Natural killer cell (primary cell): ENCODE measurements at regions not wholly inside any gene's neighbourhood (a gene's known extent, or its start where the extent isn't known, plus 50 kb on each side); places are given as distances from the start of the nearest gene placed in this dataset.
"Not testable (repeated sequence)": the region's sequence is repeated elsewhere in the genome, so short reads cannot be mapped to it uniquely, and the experiment has no call there.

Experiments
- ATAC-seq, 3 donors: fragments of 150-1000 bp in 2 of 3; fragments of 200-7000 bp in 1 of 3; cut with Tn5 transposase; 1 replicate in 1 of 3; 2 replicates in 2 of 3; pipeline ENCODE4 v1.10.0; 2021; ENCODE audit warnings: mild to moderate bottlenecking in 2 of 3, moderate library complexity in 2 of 3
- DNase-seq, 2 donors: peaks; one replicate each; pipeline versions ENCODE4 v3.0.0 to v3.0.0-alpha.2; 2013 to 2021; ENCODE audit warnings: mixed read lengths in 1 of 2
- H3K27ac ChIP-seq: one replicate; pipeline ENCODE4 v1.5.1; 2013; ENCODE audit warnings: mild to moderate bottlenecking, low read length
- H3K27me3 ChIP-seq: one replicate; pipeline ENCODE4 v1.6.1; 2013; ENCODE audit warnings: low read length; ENCODE audit not compliant: control insufficient read depth, insufficient read depth
- H3K36me3 ChIP-seq: one replicate; pipeline ENCODE4 v1.6.1; 2013; ENCODE audit warnings: low read length; ENCODE audit not compliant: control insufficient read depth, insufficient read depth
- H3K4me1 ChIP-seq: one replicate; pipeline ENCODE4 v1.6.1; 2013; ENCODE audit warnings: low read length; ENCODE audit not compliant: control insufficient read depth, insufficient read depth
- H3K4me3 ChIP-seq: one replicate; pipeline ENCODE4 v1.5.1; 2013; ENCODE audit warnings: low read length
- H3K9me3 ChIP-seq: one replicate; pipeline ENCODE4 v1.6.1; 2013; ENCODE audit warnings: low read length; ENCODE audit not compliant: control insufficient read depth, insufficient read depth
- H3K27ac Mint-ChIP-seq, 2 donors: one replicate each; pipeline ENCODE4 v1.8.0; 2022; ENCODE audit warnings: mild to moderate bottlenecking in 2 of 2, mixed read lengths in 2 of 2, moderate library complexity in 1 of 2
- H3K27me3 Mint-ChIP-seq, 2 donors: one replicate each; pipeline ENCODE4 v1.8.0; 2022; ENCODE audit warnings: low read depth in 2 of 2, mixed read lengths in 2 of 2
- H3K36me3 Mint-ChIP-seq: one replicate; pipeline ENCODE4 v1.8.0; 2022; ENCODE audit warnings: mixed read lengths
- H3K4me1 Mint-ChIP-seq, 2 donors: one replicate each; pipeline ENCODE4 v1.8.0; 2022; ENCODE audit warnings: mixed read lengths in 2 of 2
- H3K4me3 Mint-ChIP-seq: one replicate; pipeline ENCODE4 v1.8.0; 2022; ENCODE audit warnings: mild to moderate bottlenecking, moderate library complexity, mixed read lengths
- H3K9me3 Mint-ChIP-seq, 2 donors: one replicate each; pipeline ENCODE4 v1.8.0; 2022; ENCODE audit warnings: mixed read lengths in 2 of 2
- WGBS: methylation state at CpG from one replicate; pipeline ENCODE4 v1.1.7; 2013; ENCODE audit warnings: missing lambda C conversion rate; ENCODE audit not compliant: insufficient coverage; 5-methylcytosine and 5-hydroxymethylcytosine counted together
- intact Hi-C: fragments of 100-400 bp; cut with micrococcal nuclease; formaldehyde crosslinking; loops from one replicate; pipeline ENCODE4 v1.14.2; 2022
- TF ChIP-seq, protein P1 (sequence below): fragments of 200-600 bp; IDR thresholded peaks from one replicate; pipeline ENCODE4 v1.8.0; 2022; ENCODE audit warnings: antibody characterized with exemption

DNA sequence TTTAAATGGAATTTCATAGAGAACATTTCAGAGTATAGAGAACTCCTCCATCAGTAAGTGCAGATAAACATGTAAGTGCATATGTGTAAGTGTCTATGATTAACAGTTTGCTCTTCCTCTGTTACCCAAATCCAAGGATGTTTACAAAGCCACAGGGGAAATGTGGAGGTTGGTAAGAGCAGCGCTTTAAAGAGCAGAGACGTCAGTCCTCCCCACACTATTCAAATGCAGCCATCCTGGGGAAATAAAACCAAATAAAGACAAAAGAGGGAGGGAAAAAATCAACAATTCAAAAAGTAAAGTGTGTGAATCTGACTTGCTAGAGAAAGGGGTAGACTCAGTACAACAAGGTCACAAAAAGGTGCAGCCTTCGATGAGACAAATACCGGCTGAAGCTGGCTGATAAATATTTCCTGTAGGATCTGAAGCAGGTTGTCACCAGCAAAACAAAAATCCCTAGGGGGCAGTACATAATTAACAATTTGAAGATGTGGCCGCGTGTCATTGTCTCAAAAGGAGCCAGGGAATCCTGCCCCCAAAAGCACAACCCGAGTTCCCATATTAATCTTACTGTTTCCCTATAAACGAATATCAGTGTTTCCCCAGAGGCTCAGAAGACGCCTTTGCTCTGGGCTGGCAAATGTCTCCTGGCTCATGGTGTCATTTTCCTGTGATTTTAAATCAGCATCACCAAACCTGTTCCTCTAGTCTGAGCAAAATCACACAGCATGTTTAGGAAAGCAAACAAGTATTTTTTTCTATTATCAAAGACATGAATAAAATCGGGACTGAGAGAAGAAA is 216.5 kb downstream of the CDCA7 start:
- Histone ChIP-seq H3K27ac (no peak overlapping the region), H3K4me1 (no peaks in the 10 kb centered on the region), H3K36me3 (no peaks in the 10 kb centered on the region), H3K27me3 (no peaks in the 10 kb centered on the region), H3K4me3 (no peak overlapping the region), H3K9me3 (no peaks in the 10 kb centered on the region)
- DNase-seq (peak in 1 of 2 donors; percentile 3), ATAC-seq (no peak)
- Mint-ChIP-seq H3K9me3 (peaks cover 0 to 3% of the 10 kb centered on the region in 2 donors), H3K4me3 (no peak overlapping the region), H3K36me3 (no peaks in the 10 kb centered on the region), H3K4me1 (peaks cover 5 to 6% of the 10 kb centered on the region in 2 donors), H3K27ac (no peak overlapping the region), H3K27me3 (peaks cover 7 to 23% of the 10 kb centered on the region in 2 donors)
- TF ChIP-seq, protein P1, sequence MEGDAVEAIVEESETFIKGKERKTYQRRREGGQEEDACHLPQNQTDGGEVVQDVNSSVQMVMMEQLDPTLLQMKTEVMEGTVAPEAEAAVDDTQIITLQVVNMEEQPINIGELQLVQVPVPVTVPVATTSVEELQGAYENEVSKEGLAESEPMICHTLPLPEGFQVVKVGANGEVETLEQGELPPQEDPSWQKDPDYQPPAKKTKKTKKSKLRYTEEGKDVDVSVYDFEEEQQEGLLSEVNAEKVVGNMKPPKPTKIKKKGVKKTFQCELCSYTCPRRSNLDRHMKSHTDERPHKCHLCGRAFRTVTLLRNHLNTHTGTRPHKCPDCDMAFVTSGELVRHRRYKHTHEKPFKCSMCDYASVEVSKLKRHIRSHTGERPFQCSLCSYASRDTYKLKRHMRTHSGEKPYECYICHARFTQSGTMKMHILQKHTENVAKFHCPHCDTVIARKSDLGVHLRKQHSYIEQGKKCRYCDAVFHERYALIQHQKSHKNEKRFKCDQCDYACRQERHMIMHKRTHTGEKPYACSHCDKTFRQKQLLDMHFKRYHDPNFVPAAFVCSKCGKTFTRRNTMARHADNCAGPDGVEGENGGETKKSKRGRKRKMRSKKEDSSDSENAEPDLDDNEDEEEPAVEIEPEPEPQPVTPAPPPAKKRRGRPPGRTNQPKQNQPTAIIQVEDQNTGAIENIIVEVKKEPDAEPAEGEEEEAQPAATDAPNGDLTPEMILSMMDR = no peak
- intact Hi-C loops = no loop called here
- WGBS = 12% methylated on average over 8 of the region's 10 CpGs

DNA sequence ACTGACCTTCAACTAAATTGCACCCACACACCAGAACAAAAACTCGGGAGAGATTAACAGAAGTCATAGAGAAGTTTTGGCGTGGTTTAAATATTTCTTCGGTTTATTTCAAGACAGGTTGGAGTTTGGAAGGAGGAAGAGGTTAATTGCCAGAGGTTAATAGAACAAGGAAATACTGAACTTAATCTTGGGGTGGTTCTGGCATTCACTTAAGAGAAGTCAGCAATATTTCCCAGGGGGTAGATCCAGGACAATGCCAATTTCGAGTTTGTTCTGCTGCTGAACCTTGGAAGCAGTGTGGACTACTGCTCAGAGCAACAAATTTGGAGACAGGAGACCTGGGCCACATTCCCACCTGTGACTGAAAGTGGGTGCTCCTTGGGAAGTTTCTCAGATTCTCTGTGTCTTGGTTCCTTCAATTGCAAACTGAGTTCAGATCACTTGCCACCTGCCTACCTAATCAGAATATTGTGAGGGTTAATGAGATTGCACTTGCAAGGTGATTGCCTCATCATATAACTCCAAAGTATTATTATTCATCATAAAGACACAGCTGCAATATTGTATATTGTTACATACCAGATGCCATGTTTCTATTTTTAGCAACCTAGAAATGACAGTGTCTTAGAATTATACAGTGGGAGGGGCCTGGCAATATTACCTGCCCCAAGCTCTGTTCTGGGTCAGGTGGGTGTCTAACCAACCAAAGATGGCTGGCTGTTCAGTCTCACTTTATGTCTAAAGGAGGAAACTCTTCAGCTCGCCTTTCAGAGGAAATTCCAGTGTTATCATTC is 217.4 kb downstream of the CDCA7 start:
- 64% methylated on average over 5 of the region's 5 CpGs for WGBS

DNA sequence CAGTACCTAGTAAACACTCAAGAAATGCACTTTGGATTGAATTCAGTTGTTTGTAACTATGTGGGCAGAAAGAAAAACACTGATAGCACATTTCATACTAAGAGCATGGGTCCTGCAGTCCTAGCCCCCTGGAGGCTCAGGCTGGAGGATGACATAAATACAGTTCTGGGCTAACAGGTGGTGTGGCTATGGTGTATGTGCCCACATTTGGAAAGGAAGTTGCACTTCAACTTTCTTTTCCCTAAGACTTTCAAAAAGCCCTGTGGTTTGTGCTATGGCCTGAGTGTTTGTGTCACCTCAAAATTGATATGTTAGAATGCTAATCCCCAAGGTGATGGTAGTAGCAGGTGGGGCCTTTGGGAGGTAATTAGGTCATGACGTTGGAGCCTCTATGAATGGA is 218.2 kb downstream of the CDCA7 start:
- ATAC-seq (no peak), DNase-seq (no peak)
- WGBS = 44% methylated on average over 1 of the region's 1 CpG
- TF ChIP-seq, protein P1 = no peak
- Histone ChIP-seq H3K4me3 (no peak overlapping the region), H3K27me3 (no peaks in the 10 kb centered on the region), H3K36me3 (no peaks in the 10 kb centered on the region), H3K27ac (no peak overlapping the region), H3K9me3 (no peaks in the 10 kb centered on the region), H3K4me1 (no peaks in the 10 kb centered on the region)
- Mint-ChIP-seq H3K27ac (no peak overlapping the region), H3K9me3 (peaks cover 0 to 3% of the 10 kb centered on the region in 2 donors), H3K4me1 (peaks cover 5 to 6% of the 10 kb centered on the region in 2 donors), H3K4me3 (no peak overlapping the region), H3K36me3 (no peaks in the 10 kb centered on the region), H3K27me3 (peaks cover 7 to 23% of the 10 kb centered on the region in 2 donors)
- intact Hi-C loops = no loop called here

More for the DNA sequence above, 217.4 kb downstream of the CDCA7 start:
- TF ChIP-seq, protein P1 = no peak
- DNase-seq = no peak
- no peaks in the 10 kb centered on the region for H3K27me3 ChIP-seq
- no peaks in the 10 kb centered on the region for H3K4me1 ChIP-seq
- Mint-ChIP-seq H3K36me3 (no peaks in the 10 kb centered on the region), H3K27me3 (peaks cover 7 to 23% of the 10 kb centered on the region in 2 donors), H3K27ac (no peak overlapping the region), H3K4me3 (no peak overlapping the region), H3K9me3 (peaks cover 0 to 3% of the 10 kb centered on the region in 2 donors), H3K4me1 (peaks cover 5 to 6% of the 10 kb centered on the region in 2 donors)
- no peak overlapping the region for H3K4me3 ChIP-seq
- H3K27ac ChIP-seq = no peak overlapping the region
- no peaks in the 10 kb centered on the region for H3K9me3 ChIP-seq
- no peaks in the 10 kb centered on the region for H3K36me3 ChIP-seq
- intact Hi-C loops = no loop called here
- no peak for ATAC-seq

DNA sequence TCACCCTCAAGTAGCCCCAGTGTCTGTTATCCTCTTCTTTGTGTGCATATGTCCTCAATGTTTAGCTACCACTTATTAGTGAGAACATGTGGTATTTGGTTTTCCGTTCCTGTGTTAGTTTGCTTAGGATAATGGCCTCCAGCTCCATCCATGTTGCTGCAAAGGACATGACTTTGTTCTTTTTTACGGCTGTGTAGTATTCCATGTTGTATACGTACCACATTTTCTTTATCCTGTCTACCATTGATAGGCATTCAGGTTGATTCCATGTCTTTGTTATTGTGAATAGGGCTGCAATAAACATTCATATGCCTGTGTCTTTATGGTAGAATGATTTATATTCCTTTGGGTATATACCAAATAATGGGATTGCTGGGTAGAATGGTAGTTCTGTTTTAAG is 219.1 kb downstream of the CDCA7 start:
- H3K4me1 ChIP-seq, H3K9me3 Mint-ChIP-seq, H3K4me3 Mint-ChIP-seq, H3K36me3 ChIP-seq, H3K27me3 ChIP-seq, intact Hi-C loops, H3K27ac ChIP-seq, H3K36me3 Mint-ChIP-seq, H3K4me3 ChIP-seq, H3K9me3 ChIP-seq, ATAC-seq, DNase-seq, H3K27ac Mint-ChIP-seq, H3K4me1 Mint-ChIP-seq: not testable (repeated sequence)
- H3K27me3 Mint-ChIP-seq = peaks cover 7 to 23% of the 10 kb centered on the region in 2 donors
- 96% methylated on average over 2 of the region's 3 CpGs for WGBS
